Large intestine (tissue), 3 donors: ENCODE measurements at regions not wholly inside any gene's neighbourhood (a gene's known extent, or its start where the extent isn't known, plus 50 kb on each side); places are given as distances from the start of the nearest gene placed in this dataset.

Experiments
- DNase-seq, 2 donors: peaks; one replicate each; pipeline versions ENCODE4 v3.0.0 to v3.0.0-alpha.2; 2013
- H3K27ac ChIP-seq: one replicate; pipeline ENCODE4 v1.5.1; 2013; ENCODE audit warnings: low read length
- H3K27me3 ChIP-seq: 2 replicates; pipeline ENCODE4 v1.6.1; 2013; ENCODE audit warnings: low read length; ENCODE audit not compliant: control insufficient read depth, insufficient read depth
- H3K36me3 ChIP-seq: 2 replicates; pipeline ENCODE4 v1.6.1; 2013; ENCODE audit warnings: low read length; ENCODE audit not compliant: control insufficient read depth, insufficient read depth
- H3K4me1 ChIP-seq: one replicate; pipeline ENCODE4 v1.6.1; 2013; ENCODE audit warnings: low read length; ENCODE audit not compliant: control insufficient read depth, insufficient read depth
- H3K4me3 ChIP-seq: one replicate; pipeline ENCODE4 v1.5.1; 2013; ENCODE audit warnings: low read length
- H3K9me3 ChIP-seq: one replicate; pipeline ENCODE4 v1.6.1; 2013; ENCODE audit warnings: mild to moderate bottlenecking, low read depth, low read length, moderate library complexity; ENCODE audit not compliant: control insufficient read depth
- WGBS: methylation state at CpG from one replicate; pipeline ENCODE4 v1.1.5; 2013; ENCODE audit warnings: low lambda C conversion rate; ENCODE audit not compliant: insufficient coverage; 5-methylcytosine and 5-hydroxymethylcytosine counted together

GRCh38 chr3:176740906-176741663 is 456.2 kb downstream of the TBL1XR1 start:
- H3K27ac ChIP-seq = no peak overlapping the region
- WGBS = 93% methylated on average over 3 of the region's 8 CpGs

DNA sequence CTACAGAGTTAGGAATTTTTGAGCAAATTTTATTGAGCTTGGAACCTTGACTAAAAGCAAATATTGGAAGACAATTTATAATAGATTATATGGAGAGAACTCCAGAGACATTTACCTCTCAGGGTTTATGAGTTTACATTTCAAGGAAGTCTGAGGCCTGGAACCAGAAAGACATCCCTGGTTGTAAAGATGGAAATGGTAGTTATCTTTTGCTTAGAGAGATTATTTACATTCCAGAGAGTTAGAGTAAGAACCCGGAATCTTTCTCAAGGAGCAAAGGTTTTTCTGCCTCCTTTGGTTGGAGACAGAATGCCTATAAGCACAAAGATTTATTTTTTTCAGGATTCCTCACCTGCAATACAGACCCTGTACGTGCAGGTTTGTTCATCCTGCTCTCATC is 458.1 kb downstream of the TBL1XR1 start:
- Histone ChIP-seq H3K4me3 (no peak overlapping the region), H3K27ac (peak overlapping the region; percentile 30), H3K36me3 (no peaks in the 10 kb centered on the region), H3K4me1 (peaks cover 7% of the 10 kb centered on the region), H3K27me3 (no peaks in the 10 kb centered on the region), H3K9me3 (no peaks in the 10 kb centered on the region)
- DNase-seq = peak; percentile 34 to 61
- WGBS = 21% methylated on average over 2 of the region's 2 CpGs

More at GRCh38 chr3:176740906-176741663, 456.2 kb downstream of the TBL1XR1 start:
- H3K9me3 ChIP-seq = no peaks in the 10 kb centered on the region
- DNase-seq = no peak
- H3K4me1 ChIP-seq = peaks cover 7% of the 10 kb centered on the region
- H3K4me3 ChIP-seq = no peak overlapping the region
- H3K36me3 ChIP-seq = no peaks in the 10 kb centered on the region
- H3K27me3 ChIP-seq = no peaks in the 10 kb centered on the region

- H3K4me3 ChIP-seq = no peak overlapping the region
- H3K9me3 ChIP-seq = no peaks in the 10 kb centered on the region
- H3K36me3 ChIP-seq = no peaks in the 10 kb centered on the region
- WGBS = 60% methylated on average over 1 of the region's 4 CpGs
- no peak for DNase-seq
- no peak overlapping the region for H3K27ac ChIP-seq
- H3K27me3 ChIP-seq = no peaks in the 10 kb centered on the region
- peaks cover 7% of the 10 kb centered on the region for H3K4me1 ChIP-seq
These were observed 459.7 kb downstream of the TBL1XR1 start for GRCh38 chr3:176737480-176738110.

- Histone ChIP-seq H3K27me3 (no peaks in the 10 kb centered on the region), H3K27ac (no peak overlapping the region), H3K4me3 (no peak overlapping the region), H3K36me3 (no peaks in the 10 kb centered on the region), H3K4me1 (no peaks in the 10 kb centered on the region), H3K9me3 (no peaks in the 10 kb centered on the region)
- no peak for DNase-seq
- no CpG with 5 or more reads among the region's 5 CpGs for WGBS
These were observed 463.1 kb downstream of the TBL1XR1 start for GRCh38 chr3:176734146-176734545.

DNA sequence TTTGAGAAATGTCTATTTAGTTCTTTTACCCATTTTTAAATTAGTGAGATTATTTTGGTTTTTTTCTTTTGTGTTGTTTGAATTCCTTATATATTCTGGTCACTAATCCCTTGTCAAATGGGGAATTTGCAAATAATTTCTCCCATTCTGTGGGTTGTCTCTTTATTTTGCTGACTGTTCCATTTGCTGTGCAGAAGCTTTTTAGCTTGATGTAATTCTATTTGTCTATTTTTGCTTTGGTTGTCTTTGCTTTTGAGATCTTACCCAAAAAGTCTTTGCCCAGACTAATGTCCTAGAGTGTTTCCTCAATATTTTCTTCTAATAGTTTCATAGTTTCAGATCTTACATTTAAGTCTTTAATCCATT is 472.9 kb downstream of the TBL1XR1 start:
- H3K4me1 ChIP-seq = no peaks in the 10 kb centered on the region
- no peak overlapping the region for H3K4me3 ChIP-seq
- H3K27ac ChIP-seq = no peak overlapping the region
- no peaks in the 10 kb centered on the region for H3K36me3 ChIP-seq
- H3K27me3 ChIP-seq = no peaks in the 10 kb centered on the region
- no peaks in the 10 kb centered on the region for H3K9me3 ChIP-seq
- no peak for DNase-seq

- Histone ChIP-seq H3K4me1 (no peaks in the 10 kb centered on the region), H3K4me3 (no peak overlapping the region), H3K27ac (no peak overlapping the region), H3K36me3 (no peaks in the 10 kb centered on the region), H3K27me3 (no peaks in the 10 kb centered on the region), H3K9me3 (no peaks in the 10 kb centered on the region)
- no peak for DNase-seq
These were observed 473.4 kb downstream of the TBL1XR1 start for GRCh38 chr3:176723758-176724393.

DNA sequence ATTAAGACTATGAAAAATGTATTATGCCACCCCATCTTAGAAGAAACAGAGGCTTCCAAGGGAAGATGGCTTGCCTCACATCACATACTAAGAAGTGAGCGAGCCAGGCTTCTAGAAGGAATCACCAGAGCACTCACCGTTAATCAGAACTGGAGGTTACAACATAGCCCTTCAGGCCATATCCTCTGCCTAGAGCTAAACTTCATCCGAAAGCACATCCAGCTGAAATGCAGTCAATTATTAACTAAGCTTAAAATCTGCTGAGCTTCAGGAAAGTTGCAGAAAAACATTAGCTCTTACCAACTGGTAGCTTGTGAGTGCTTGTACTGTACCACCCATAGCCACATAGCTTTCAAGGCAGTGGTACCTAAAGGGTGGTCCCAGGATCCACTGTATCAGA is 483.2 kb downstream of the TBL1XR1 start:
- H3K4me1 ChIP-seq = no peaks in the 10 kb centered on the region
- peak; percentile 10 to 38 for DNase-seq
- no peaks in the 10 kb centered on the region for H3K27me3 ChIP-seq
- WGBS = no CpG with 5 or more reads among the region's 3 CpGs
- H3K27ac ChIP-seq = no peak overlapping the region
- H3K9me3 ChIP-seq = no peaks in the 10 kb centered on the region
- H3K4me3 ChIP-seq = no peak overlapping the region
- no peaks in the 10 kb centered on the region for H3K36me3 ChIP-seq

DNA sequence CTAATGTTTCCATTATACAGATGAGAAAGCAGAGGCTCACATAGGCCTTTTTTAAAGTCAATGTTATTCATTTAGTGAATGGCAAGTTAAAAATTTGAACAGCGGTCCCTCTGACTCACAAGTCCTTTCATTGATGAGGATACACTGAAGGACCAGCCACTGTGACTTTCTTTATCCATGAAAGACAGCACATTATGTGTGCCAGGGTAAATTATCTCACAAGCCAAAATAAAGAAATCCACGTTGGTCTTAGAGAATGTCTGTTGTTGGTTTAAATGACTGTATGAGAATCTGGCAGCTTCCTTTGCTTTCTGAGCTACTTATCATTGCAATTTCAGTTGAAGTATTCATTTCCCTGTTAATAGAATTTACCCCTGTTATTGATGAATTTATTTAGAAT is 485.1 kb downstream of the TBL1XR1 start:
- DNase-seq = no peak
- no peaks in the 10 kb centered on the region for H3K27me3 ChIP-seq
- H3K36me3 ChIP-seq = no peaks in the 10 kb centered on the region
- H3K27ac ChIP-seq = no peak overlapping the region
- 80% methylated on average over 1 of the region's 2 CpGs for WGBS
- H3K4me3 ChIP-seq = no peak overlapping the region
- H3K4me1 ChIP-seq = no peaks in the 10 kb centered on the region
- H3K9me3 ChIP-seq = no peaks in the 10 kb centered on the region

- H3K4me1 ChIP-seq = peaks cover 7% of the 10 kb centered on the region
- WGBS = 58% methylated on average over 4 of the region's 4 CpGs
- H3K36me3 ChIP-seq = no peaks in the 10 kb centered on the region
- H3K9me3 ChIP-seq = no peaks in the 10 kb centered on the region
- DNase-seq = no peak
- H3K27ac ChIP-seq = no peak overlapping the region
- no peak overlapping the region for H3K4me3 ChIP-seq
- H3K27me3 ChIP-seq = no peaks in the 10 kb centered on the region
These were observed 498.0 kb downstream of the TBL1XR1 start for GRCh38 chr3:176699288-176699687.

DNA sequence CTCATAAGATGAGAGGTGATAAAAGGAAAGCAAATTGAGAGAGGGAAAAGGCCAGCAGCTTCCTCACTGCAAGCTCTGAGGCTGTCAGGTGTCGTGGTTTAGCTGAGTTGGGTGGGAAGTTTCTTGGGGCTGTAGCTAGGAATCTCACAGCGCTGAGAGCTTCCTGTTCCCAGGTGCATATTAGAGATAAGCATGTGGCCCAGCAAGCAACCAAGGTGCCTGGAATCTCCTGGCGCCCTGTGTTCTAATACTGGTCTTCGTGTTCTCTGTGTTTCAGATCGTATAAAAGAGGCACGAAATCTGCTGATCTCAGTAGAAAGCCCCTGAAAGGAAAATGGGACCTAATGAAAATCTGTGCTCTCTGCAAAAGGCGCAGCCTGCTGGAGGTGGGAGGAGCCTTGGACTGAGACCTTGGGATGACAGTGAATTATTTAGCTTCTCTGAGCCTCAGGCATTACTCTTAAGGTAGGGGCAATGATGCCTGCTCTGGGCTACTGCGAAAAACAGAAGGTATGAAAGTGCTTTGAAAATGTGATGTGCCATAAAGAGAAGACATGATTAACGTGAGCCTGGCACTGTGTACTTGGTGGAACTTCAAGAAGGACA is 499.9 kb downstream of the TBL1XR1 start:
- Histone ChIP-seq H3K4me1 (peaks cover 7% of the 10 kb centered on the region), H3K36me3 (no peaks in the 10 kb centered on the region), H3K4me3 (no peak overlapping the region), H3K27ac (no peak overlapping the region), H3K27me3 (no peaks in the 10 kb centered on the region), H3K9me3 (no peaks in the 10 kb centered on the region)
- peak in 1 of 2 donors; percentile 20 for DNase-seq
- 20% methylated on average over 1 of the region's 9 CpGs for WGBS
